Right renal pelvis (tissue), 4 donors: ENCODE measurements at regions not wholly inside any gene's neighbourhood (a gene's known extent, or its start where the extent isn't known, plus 50 kb on each side); places are given as distances from the start of the nearest gene placed in this dataset.
A peak's percentile ranks its signal among the peaks of the same experiment; 100 is the strongest.
"Not testable (repeated sequence)": the region's sequence is repeated elsewhere in the genome, so short reads cannot be mapped to it uniquely, and the experiment has no call there.

Source experiments
- DNase-seq, 4 donors: peaks; one replicate each; pipeline ENCODE4 v3.0.0-alpha.2; 2013; ENCODE audit warnings: low read depth in 4 of 4, low spot score in 3 of 4, missing footprints in 1 of 4

DNA sequence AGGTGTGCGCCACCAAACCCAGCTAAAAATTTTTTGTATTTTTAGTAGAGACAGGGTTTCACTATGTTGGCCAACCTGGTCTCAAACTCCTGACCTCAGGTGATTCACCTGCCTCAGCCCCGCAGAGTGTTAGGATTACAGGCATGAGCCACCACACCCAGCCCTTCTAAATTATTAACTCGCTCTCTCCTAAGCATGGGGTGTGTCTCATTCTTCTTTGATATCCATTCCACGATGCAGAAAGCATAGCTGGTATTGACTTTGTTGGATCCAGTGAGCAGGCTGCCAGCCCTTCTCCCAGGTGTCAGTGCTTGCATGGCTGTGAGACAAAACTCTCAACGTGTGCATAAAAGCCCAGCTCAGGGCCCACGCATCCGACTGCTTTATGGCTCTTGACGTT is 254.1 kb upstream of the PFKP start:
- no peak for DNase-seq

GRCh38 chr10:2812631-2813030 is 254.7 kb upstream of the PFKP start:
- DNase-seq = no peak

DNA sequence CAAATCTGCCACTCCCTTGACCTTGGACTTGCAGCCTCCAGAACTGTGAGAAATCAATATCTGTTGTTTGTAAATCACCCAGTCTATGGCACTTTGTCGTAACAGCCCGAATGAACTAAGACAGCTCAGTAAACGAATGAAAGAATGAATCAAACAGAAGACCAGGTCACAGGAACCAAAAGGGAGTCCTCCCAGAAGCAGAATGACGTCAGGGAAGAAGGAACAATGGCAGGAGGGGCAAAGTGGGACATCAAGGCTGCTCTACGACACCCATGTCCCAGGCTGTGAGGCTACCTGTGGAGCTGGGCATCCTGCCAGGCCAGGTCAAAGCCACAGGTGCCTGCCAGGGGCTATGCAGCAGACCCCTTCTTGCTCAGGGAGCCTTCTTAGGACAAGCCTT is 267.2 kb upstream of the PFKP start:
- DNase-seq = no peak

GRCh38 chr10:2798336-2799022 is 268.9 kb upstream of the PFKP start:
- DNase-seq = no peak

- no peak for DNase-seq
These were observed 275.4 kb upstream of the PFKP start for GRCh38 chr10:2791774-2792443.

DNA sequence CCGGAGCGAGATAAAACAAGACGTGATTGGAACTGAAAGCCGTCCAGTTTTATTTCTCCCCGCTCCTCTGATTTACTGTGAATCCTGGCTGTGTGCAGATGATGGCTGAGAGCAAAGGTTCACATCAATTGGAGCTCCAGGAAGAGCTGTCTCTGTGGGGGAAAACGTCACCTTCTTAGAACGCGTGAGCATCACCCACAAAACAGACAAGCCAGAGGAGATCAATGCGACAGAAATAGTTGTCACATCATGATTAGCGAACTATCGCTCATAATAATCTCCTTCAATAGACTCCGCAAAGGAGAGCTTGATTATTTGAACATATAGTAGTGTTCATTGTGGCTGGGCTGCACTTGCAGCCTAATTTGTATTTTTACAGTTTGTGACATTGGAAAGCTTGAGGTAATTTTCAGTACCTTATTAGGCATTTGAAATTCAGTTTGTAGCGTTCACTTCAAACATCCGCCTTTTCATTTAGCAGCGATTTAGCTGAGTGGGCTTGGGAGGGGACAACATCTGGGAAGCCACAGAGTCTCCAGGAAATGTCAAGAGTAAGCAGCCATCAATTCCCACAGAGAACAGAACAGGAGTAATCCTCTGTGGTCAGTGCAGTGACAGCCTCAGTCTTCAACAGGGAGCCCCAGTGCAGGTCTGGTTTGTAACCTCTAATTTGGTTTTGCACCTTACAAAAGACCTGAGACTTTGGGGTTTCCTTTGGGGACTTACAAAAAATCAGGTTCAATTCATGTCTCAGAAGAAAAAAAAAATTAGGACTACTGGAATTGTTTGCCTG is 276.8 kb upstream of the PFKP start:
- no peak for DNase-seq

DNA sequence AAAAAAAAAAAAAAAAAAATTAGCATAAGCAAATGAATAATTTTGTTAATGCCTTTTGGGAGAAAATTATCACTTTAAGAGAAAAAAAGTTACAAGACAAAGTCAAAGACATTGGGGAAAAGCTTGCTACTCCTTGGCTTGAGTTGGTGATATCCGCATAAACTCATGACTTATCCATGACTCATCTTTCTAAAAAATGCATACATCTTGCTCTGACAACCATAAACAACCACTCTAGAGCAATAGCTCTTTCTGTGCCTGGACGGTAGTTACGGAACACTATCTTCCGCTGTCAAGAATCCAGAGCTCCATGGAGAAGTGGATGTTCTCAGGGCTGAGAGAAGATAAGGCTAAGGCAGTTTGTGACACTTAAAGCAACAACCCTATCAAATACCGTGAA is 281.1 kb upstream of the PFKP start:
- DNase-seq = no peak

- no peak for DNase-seq
These were observed 282.6 kb upstream of the PFKP start for GRCh38 chr10:2784766-2785165.

DNA sequence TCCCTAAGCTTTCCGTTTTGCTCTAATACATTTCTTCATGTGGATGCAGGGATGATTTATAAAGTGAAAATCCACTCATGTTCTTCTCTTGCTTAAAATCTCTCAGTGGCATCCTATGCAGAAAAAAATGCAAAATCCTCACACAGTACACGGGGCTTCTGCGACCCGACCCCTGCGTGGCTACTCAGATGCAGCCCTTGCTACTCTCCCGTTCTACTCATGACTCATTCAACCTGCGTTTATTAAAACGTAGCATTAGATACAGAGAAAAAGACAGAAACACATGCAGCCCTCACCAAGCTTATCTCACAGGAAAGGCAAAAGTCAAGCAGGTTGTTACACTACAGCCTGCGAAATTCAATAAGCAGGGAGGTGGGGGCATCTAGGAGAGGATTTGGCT is 284.4 kb upstream of the PFKP start:
- DNase-seq = no peak

DNA sequence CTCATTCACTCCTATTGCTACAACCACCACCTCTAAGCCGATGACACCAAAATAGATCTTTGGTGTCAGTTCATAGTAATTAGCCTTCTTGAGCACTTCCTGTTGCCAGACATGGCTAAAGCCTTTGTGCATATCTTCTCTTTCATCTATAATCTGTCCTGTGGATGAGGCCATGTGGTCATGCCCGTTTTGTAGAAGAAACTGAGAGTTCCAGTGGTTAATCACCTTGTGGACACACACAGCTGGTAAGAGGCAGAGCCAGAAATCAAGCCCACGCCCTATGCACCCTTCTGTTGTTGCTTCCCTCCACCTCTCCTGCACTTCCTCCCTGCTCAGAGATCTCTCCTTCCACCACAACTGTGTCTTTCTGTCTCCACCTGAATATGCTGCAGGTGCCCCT is 285.1 kb upstream of the PFKP start:
- no peak for DNase-seq

DNA sequence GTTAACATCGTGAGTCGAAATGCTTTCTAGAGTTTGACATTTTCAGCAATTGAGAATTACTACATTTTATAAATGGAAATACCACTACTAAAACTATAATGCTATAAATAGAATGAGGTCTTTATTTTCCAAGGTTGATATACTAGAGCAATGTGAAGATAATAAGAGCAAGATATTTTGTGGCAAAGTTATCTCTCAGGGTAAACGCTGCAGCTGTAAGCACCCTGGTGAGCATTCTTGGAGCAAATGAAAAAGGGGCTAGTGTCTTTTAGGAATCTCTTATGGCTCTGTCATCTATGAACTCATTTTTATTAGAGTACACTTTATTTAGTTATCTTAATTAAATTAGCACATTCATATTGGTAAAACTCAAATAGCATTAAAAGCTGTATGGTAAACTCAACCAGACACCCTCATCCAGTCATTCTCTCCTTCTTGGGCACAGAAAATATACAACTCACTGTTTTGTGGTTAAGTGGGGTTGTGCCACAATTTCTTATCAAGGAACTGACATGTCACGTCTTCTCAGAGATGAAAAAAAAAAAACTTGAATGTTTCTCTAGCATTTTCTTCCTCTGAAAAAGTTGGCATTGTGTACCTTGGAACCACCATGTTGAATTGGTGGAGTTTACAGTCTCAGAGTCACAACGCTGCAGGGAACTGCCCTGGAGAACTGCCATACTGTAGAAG is 289.5 kb upstream of the PFKP start:
- DNase-seq = no peak

DNA sequence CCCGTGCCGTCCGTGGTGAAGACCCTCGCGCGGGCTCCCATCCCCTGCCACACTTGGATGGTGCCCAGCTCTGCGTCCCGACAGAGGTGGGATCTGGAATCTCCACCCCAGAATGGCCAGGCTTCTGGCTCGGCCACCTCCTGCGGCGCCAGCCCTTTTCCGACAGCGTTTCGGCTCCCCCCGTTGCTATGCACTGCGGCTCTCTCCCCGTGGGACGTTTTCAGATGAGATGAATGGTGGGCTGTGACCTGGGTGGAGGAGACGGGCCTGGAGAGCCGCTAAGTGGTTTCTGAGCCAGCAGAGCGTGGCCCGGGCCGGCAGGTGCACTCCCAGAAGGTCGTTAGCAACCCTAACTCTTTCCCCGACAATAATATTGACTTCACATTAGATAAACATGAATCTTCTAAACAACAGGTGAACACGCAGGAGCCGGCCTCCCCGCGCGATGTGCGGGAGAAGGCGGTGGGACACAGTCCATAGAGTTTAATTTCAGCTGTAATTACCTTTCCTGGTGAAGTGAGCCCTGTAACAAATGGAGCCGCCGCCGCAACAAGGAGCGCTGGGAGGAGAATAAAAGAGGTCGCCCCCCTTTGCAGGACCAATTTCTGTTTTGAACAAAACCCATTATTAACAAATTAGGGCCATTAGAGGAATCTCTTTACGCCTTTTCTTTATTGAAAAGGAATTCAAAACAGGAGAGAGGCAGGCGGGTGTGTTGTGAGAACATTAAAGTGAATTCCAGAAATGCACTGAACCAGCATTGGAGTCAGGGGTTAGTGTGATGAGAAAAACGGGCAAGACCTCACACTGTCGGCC is 294.3 kb upstream of the PFKP start:
- peak in 2 of 4 donors; percentile 33 to 46 for DNase-seq

DNA sequence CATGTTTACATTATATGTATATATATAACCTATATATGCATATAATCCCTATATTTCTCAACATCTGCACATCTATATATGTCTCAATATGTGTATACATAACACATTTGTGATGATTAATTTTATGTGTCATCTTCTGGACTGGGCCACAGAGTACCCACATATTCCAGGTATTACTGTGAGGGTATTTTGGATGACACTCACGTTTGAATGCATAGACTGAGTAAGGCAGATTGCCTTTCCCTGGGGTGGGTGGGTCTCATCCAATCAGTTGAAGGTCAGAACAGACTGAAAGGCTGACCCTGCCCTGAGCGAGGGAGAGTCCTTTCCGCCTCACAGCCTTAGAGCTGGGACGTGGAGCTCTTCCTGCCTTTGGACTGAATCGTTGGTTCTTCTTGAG is 295.2 kb upstream of the PFKP start:
- DNase-seq = no peak

- not testable (repeated sequence) for DNase-seq
These were observed 300.1 kb upstream of the PFKP start for GRCh38 chr10:2767293-2767692.

DNA sequence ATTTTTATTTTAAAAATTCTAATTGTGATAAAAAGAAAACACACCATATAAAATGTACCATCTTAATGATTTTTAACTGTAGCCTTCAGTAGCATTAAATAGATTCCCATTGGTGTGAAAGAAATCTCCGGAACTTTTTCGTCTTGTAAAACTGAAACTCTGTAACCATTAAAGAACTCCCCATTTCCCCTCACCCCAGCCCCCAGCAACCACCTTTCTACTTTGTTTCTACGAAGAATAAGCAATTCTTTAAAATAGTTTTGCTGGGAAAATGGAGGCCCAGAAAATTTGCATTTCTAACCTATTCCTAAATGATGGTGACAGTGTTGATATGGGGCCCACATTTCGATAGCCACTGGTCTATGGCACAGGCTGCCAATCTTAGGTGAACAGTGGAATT is 305.4 kb upstream of the PFKP start:
- no peak for DNase-seq

DNA sequence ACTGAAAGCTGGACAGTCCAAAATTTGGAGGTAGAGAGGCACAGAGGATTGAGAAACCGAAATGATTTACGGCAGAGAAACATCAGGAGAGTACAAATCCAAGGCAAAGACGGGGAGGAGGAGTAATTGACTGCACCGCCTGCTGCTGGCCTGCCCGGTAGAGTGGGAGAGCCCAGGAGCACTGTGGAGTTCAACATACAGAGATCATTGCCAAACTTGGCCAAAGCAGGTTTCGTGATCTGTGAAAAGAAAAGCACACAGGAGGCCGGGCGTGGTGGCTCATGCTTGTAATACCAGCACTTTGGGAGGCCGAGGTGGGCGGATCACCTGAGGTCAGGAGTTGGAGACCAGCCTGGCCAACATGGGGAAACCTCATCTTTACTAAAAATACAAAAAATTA is 306.0 kb upstream of the PFKP start:
- DNase-seq = no peak

DNA sequence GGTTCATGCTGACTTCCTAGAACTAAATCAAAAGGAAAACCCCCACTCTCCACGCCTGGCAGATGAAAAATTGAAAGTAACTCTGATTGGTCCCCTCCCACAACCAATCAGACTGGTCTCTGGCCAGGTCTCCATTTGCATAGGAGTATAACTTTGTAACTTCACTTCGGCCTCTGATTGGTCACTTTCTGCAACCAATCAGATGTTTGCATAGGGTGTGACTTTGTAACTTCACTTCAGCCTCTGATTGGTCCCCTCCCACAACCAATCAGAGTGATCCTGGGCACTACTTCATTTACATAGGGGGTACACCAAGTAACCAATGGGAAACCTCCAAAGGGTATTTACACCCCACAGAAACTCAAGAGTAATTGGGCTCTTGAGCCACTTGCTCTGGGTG is 306.6 kb upstream of the PFKP start:
- no peak for DNase-seq

DNA sequence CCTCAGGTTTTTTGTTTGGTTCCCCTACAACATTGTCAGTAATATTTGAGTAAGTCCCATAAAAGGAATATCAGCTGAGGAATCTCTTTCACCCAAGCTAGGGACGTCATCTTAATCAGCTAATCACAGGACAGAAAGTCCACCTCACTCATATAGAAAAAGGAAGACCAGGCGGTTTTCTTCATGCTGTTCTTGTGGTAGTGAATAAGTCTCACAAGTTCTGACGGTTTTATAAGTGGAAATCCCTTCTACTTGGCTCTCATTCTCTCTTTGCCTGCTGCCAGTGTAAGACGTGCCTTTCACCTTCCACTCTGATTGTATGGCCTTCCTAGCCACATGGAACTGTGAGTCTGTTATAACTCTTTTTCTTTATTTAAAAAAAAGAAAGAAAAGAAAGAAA is 308.1 kb upstream of the PFKP start:
- no peak for DNase-seq

DNA sequence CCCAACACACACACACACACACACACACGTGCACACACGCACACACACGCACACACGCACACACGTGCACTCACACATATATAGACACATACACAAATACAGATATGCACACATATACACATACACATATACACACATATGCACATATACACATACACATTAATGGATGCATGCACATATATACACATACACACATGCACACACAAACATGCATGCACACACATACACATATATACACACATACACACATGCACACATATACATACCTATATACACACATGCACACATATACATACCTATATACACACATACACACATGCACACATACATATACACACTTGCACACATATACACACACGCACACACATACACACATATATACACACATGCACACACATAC is 312.4 kb upstream of the PFKP start:
- DNase-seq = no peak

DNA sequence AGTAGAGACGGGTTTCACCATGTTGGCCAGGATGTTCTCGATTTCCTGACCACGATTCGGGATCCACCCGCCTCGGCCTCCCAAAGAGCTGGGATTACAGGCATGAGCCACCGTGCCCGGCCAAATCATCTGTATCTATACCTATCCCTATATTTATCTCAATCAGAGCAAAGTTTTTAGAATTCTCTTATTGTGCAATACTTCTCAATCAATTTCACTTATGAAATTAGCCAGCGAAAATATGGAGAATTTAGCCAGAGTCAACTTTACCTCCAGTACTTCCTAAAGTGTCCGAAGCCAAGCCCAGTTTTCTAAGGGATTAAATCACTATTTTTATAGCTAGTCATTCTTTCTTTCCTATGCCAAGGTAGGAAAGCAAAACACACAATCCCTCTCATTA is 319.1 kb upstream of the PFKP start:
- DNase-seq = no peak
